ENCODE measurements at regions not wholly inside any gene's neighbourhood (a gene's known extent, or its start where the extent isn't known, plus 50 kb on each side); places are given as distances from the start of the nearest gene placed in this dataset.

- TF ChIP-seq, protein P1, sequence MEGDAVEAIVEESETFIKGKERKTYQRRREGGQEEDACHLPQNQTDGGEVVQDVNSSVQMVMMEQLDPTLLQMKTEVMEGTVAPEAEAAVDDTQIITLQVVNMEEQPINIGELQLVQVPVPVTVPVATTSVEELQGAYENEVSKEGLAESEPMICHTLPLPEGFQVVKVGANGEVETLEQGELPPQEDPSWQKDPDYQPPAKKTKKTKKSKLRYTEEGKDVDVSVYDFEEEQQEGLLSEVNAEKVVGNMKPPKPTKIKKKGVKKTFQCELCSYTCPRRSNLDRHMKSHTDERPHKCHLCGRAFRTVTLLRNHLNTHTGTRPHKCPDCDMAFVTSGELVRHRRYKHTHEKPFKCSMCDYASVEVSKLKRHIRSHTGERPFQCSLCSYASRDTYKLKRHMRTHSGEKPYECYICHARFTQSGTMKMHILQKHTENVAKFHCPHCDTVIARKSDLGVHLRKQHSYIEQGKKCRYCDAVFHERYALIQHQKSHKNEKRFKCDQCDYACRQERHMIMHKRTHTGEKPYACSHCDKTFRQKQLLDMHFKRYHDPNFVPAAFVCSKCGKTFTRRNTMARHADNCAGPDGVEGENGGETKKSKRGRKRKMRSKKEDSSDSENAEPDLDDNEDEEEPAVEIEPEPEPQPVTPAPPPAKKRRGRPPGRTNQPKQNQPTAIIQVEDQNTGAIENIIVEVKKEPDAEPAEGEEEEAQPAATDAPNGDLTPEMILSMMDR (IDR thresholded peaks at IDR 0.05), result no peak
- TF ChIP-seq POLR2A (IDR thresholded peaks at IDR 0.05), result no peak
Observed at GRCh38 chr1:232130815-232131480, 499.0 kb downstream of the SIPA1L2 start.
